Right atrium auricular region (tissue), 2 donors: ENCODE measurements at regions not wholly inside any gene's neighbourhood (a gene's known extent, or its start where the extent isn't known, plus 50 kb on each side); places are given as distances from the start of the nearest gene placed in this dataset.

ENCODE experiments used
- DNase-seq: peaks from one replicate; pipeline ENCODE4 v3.0.0-alpha.2; 2019; ENCODE audit warnings: low spot score
- H3K27ac ChIP-seq, 2 donors: fragments of 200-600 bp; sonication (generic); 1 replicate in 1 of 2; 2 replicates in 1 of 2; pipeline ENCODE4 v1.5.1; 2016 to 2019
- H3K27me3 ChIP-seq, 2 donors: fragments of 200-600 bp; sonication (generic); one replicate each; pipeline versions ENCODE4 v1.5.1 to v1.6.0; 2017 to 2019
- H3K36me3 ChIP-seq: fragments of 200-600 bp; sonication (generic); one replicate; pipeline ENCODE4 v1.5.1; 2016
- H3K4me1 ChIP-seq, 2 donors: fragments of 200-600 bp; sonication (generic); one replicate each; pipeline versions ENCODE4 v1.5.1 to v1.6.0; 2017 to 2019
- H3K4me3 ChIP-seq, 2 donors: fragments of 200-600 bp; sonication (generic); 1 replicate in 1 of 2; 2 replicates in 1 of 2; pipeline ENCODE4 v1.5.1; 2017 to 2019; ENCODE audit warnings: mild to moderate bottlenecking in 1 of 2, moderate library complexity in 1 of 2
- H3K9me3 ChIP-seq, 2 donors: fragments of 200-600 bp; sonication (generic); one replicate each; pipeline ENCODE4 v1.5.1; 2019
- CTCF ChIP-seq, 2 donors: fragments of 200-600 bp; sonication (generic); IDR thresholded peaks; one replicate each; pipeline ENCODE4 v1.5.1; 2019; ENCODE audit warnings: antibody characterized with exemption in 2 of 2

GRCh38 chr5:154107010-154107409 is 68.2 kb downstream of the MFAP3 start:
- Histone ChIP-seq H3K27me3 (no peaks in the 10 kb centered on the region), H3K9me3 (no peaks in the 10 kb centered on the region), H3K4me1 (peaks cover 0 to 4% of the 10 kb centered on the region in 2 donors), H3K36me3 (no peaks in the 10 kb centered on the region), H3K27ac (no peak overlapping the region), H3K4me3 (no peak overlapping the region)
- no peak for TF ChIP-seq CTCF (IDR thresholded peaks at IDR 0.05)
- DNase-seq, result no peak

GRCh38 chr5:154107756-154108155 is 69.0 kb downstream of the MFAP3 start:
- no peak for TF ChIP-seq CTCF (IDR thresholded peaks at IDR 0.05)
- H3K27ac ChIP-seq, result no peak overlapping the region
- no peaks in the 10 kb centered on the region for H3K36me3 ChIP-seq
- DNase-seq, result no peak
- H3K4me3 ChIP-seq, result no peak overlapping the region
- H3K27me3 ChIP-seq, result no peaks in the 10 kb centered on the region
- no peaks in the 10 kb centered on the region for H3K9me3 ChIP-seq
- H3K4me1 ChIP-seq, result peaks cover 0 to 4% of the 10 kb centered on the region in 2 donors

GRCh38 chr5:154109416-154110106 is 70.8 kb downstream of the MFAP3 start:
- DNase-seq, result no peak
- Histone ChIP-seq H3K27me3 (no peaks in the 10 kb centered on the region), H3K36me3 (no peaks in the 10 kb centered on the region), H3K4me3 (no peak overlapping the region), H3K27ac (no peak overlapping the region), H3K9me3 (no peaks in the 10 kb centered on the region), H3K4me1 (no peaks in the 10 kb centered on the region)
- TF ChIP-seq CTCF (IDR thresholded peaks at IDR 0.05), result no peak

GRCh38 chr5:154110107-154110453 is 71.3 kb downstream of the MFAP3 start:
- Histone ChIP-seq H3K4me1 (no peaks in the 10 kb centered on the region), H3K4me3 (no peak overlapping the region), H3K36me3 (no peaks in the 10 kb centered on the region), H3K27ac (no peak overlapping the region), H3K27me3 (no peaks in the 10 kb centered on the region), H3K9me3 (no peaks in the 10 kb centered on the region)
- DNase-seq, result no peak
- no peak for TF ChIP-seq CTCF (IDR thresholded peaks at IDR 0.05)

- Histone ChIP-seq H3K27me3 (no peaks in the 10 kb centered on the region), H3K9me3 (no peaks in the 10 kb centered on the region), H3K27ac (no peak overlapping the region), H3K36me3 (no peaks in the 10 kb centered on the region), H3K4me3 (no peak overlapping the region), H3K4me1 (no peaks in the 10 kb centered on the region)
- no peak for TF ChIP-seq CTCF (IDR thresholded peaks at IDR 0.05)
- DNase-seq, result no peak
Observed at GRCh38 chr5:154110716-154111115, 71.9 kb downstream of the MFAP3 start.

GRCh38 chr5:154111214-154111613 is 72.4 kb downstream of the MFAP3 start:
- no peaks in the 10 kb centered on the region for H3K4me1 ChIP-seq
- H3K4me3 ChIP-seq, result no peak overlapping the region
- H3K27ac ChIP-seq, result no peak overlapping the region
- H3K9me3 ChIP-seq, result no peaks in the 10 kb centered on the region
- no peaks in the 10 kb centered on the region for H3K36me3 ChIP-seq
- DNase-seq, result no peak
- TF ChIP-seq CTCF (IDR thresholded peaks at IDR 0.05), result no peak
- no peaks in the 10 kb centered on the region for H3K27me3 ChIP-seq
